ENCODE measurements at regions not wholly inside any gene's neighbourhood (a gene's known extent, or its start where the extent isn't known, plus 50 kb on each side); places are given as distances from the start of the nearest gene placed in this dataset.

- DNase-seq (ENCODE audit: insufficient read length, low spot score) (no peak), FAIRE-seq (no peak)
Measured at GRCh38 chr10:78947226-78947625, 121.5 kb upstream of the ZMIZ1 start.

GRCh38 chr10:78947733-78948132, 121.0 kb upstream of the ZMIZ1 start:
- DNase-seq (ENCODE audit: insufficient read length, low spot score), result no peak
- no peak for FAIRE-seq

GRCh38 chr10:78948621-78949030, 120.1 kb upstream of the ZMIZ1 start:
- no peak for FAIRE-seq
- DNase-seq (ENCODE audit: insufficient read length, low spot score), result no peak

GRCh38 chr10:78950656-78951587, 117.8 kb upstream of the ZMIZ1 start:
- no peak for FAIRE-seq
- DNase-seq (ENCODE audit: insufficient read length, low spot score), result no peak

- FAIRE-seq (no peak), DNase-seq (ENCODE audit: insufficient read length, low spot score) (no peak)
Measured at GRCh38 chr10:78952030-78952429, 116.7 kb upstream of the ZMIZ1 start.

- DNase-seq (ENCODE audit: insufficient read length, low spot score), result no peak
- FAIRE-seq, result no peak
Measured at GRCh38 chr10:78952686-78953085, 116.1 kb upstream of the ZMIZ1 start.

- DNase-seq (ENCODE audit: insufficient read length, low spot score), result peak; percentile 33
- no peak for FAIRE-seq
Measured at GRCh38 chr10:78953113-78953798, 115.5 kb upstream of the ZMIZ1 start.

GRCh38 chr10:78953799-78954297, 114.9 kb upstream of the ZMIZ1 start:
- FAIRE-seq (no peak), DNase-seq (ENCODE audit: insufficient read length, low spot score) (no peak)

- DNase-seq (ENCODE audit: insufficient read length, low spot score) (no peak), FAIRE-seq (no peak)
Measured at GRCh38 chr10:78954689-78955088, 114.1 kb upstream of the ZMIZ1 start.

- DNase-seq (ENCODE audit: insufficient read length, low spot score), result no peak
Measured at GRCh38 chr10:78955206-78955605, 113.6 kb upstream of the ZMIZ1 start.

GRCh38 chr10:78956391-78956790, 112.4 kb upstream of the ZMIZ1 start:
- DNase-seq (ENCODE audit: insufficient read length, low spot score) (no peak), FAIRE-seq (no peak)

More at GRCh38 chr10:78955206-78955605, 113.6 kb upstream of the ZMIZ1 start:
- FAIRE-seq, result no peak

GRCh38 chr10:78957471-78958039, 111.2 kb upstream of the ZMIZ1 start:
- DNase-seq (ENCODE audit: insufficient read length, low spot score), result no peak
- FAIRE-seq, result no peak

GRCh38 chr10:78959217-78959923, 109.4 kb upstream of the ZMIZ1 start:
- no peak for FAIRE-seq
- DNase-seq (ENCODE audit: insufficient read length, low spot score), result no peak

GRCh38 chr10:78959924-78960285, 108.9 kb upstream of the ZMIZ1 start:
- DNase-seq (ENCODE audit: insufficient read length, low spot score), result no peak
- no peak for FAIRE-seq

GRCh38 chr10:78960316-78960800, 108.4 kb upstream of the ZMIZ1 start:
- no peak for DNase-seq (ENCODE audit: insufficient read length, low spot score)
- FAIRE-seq, result no peak

- DNase-seq (ENCODE audit: insufficient read length, low spot score) (no peak), FAIRE-seq (no peak)
Measured at GRCh38 chr10:78961760-78962159, 107.0 kb upstream of the ZMIZ1 start.

GRCh38 chr10:78963074-78964034, 105.4 kb upstream of the ZMIZ1 start:
- no peak for FAIRE-seq
- no peak for DNase-seq (ENCODE audit: insufficient read length, low spot score)

- no peak for DNase-seq (ENCODE audit: insufficient read length, low spot score)
Measured at GRCh38 chr10:78964274-78964951, 104.4 kb upstream of the ZMIZ1 start.

More at GRCh38 chr10:78964274-78964951, 104.4 kb upstream of the ZMIZ1 start:
- FAIRE-seq, result no peak

Data from GM19239 (cell line).